Natural killer cell (primary cell): ENCODE measurements at regions not wholly inside any gene's neighbourhood (a gene's known extent, or its start where the extent isn't known, plus 50 kb on each side); places are given as distances from the start of the nearest gene placed in this dataset.

Experiments
- ATAC-seq, 3 donors: fragments of 150-1000 bp in 2 of 3; fragments of 200-7000 bp in 1 of 3; cut with Tn5 transposase; 1 replicate in 1 of 3; 2 replicates in 2 of 3; pipeline ENCODE4 v1.10.0; 2021; ENCODE audit warnings: mild to moderate bottlenecking in 2 of 3, moderate library complexity in 2 of 3
- DNase-seq, 2 donors: peaks; one replicate each; pipeline versions ENCODE4 v3.0.0 to v3.0.0-alpha.2; 2013 to 2021; ENCODE audit warnings: mixed read lengths in 1 of 2
- H3K27ac ChIP-seq: one replicate; pipeline ENCODE4 v1.5.1; 2013; ENCODE audit warnings: mild to moderate bottlenecking, low read length
- H3K27me3 ChIP-seq: one replicate; pipeline ENCODE4 v1.6.1; 2013; ENCODE audit warnings: low read length; ENCODE audit not compliant: control insufficient read depth, insufficient read depth
- H3K36me3 ChIP-seq: one replicate; pipeline ENCODE4 v1.6.1; 2013; ENCODE audit warnings: low read length; ENCODE audit not compliant: control insufficient read depth, insufficient read depth
- H3K4me1 ChIP-seq: one replicate; pipeline ENCODE4 v1.6.1; 2013; ENCODE audit warnings: low read length; ENCODE audit not compliant: control insufficient read depth, insufficient read depth
- H3K4me3 ChIP-seq: one replicate; pipeline ENCODE4 v1.5.1; 2013; ENCODE audit warnings: low read length
- H3K9me3 ChIP-seq: one replicate; pipeline ENCODE4 v1.6.1; 2013; ENCODE audit warnings: low read length; ENCODE audit not compliant: control insufficient read depth, insufficient read depth
- H3K27ac Mint-ChIP-seq, 2 donors: one replicate each; pipeline ENCODE4 v1.8.0; 2022; ENCODE audit warnings: mild to moderate bottlenecking in 2 of 2, mixed read lengths in 2 of 2, moderate library complexity in 1 of 2
- H3K27me3 Mint-ChIP-seq, 2 donors: one replicate each; pipeline ENCODE4 v1.8.0; 2022; ENCODE audit warnings: low read depth in 2 of 2, mixed read lengths in 2 of 2
- H3K36me3 Mint-ChIP-seq: one replicate; pipeline ENCODE4 v1.8.0; 2022; ENCODE audit warnings: mixed read lengths
- H3K4me1 Mint-ChIP-seq, 2 donors: one replicate each; pipeline ENCODE4 v1.8.0; 2022; ENCODE audit warnings: mixed read lengths in 2 of 2
- H3K4me3 Mint-ChIP-seq: one replicate; pipeline ENCODE4 v1.8.0; 2022; ENCODE audit warnings: mild to moderate bottlenecking, moderate library complexity, mixed read lengths
- H3K9me3 Mint-ChIP-seq, 2 donors: one replicate each; pipeline ENCODE4 v1.8.0; 2022; ENCODE audit warnings: mixed read lengths in 2 of 2
- WGBS: methylation state at CpG from one replicate; pipeline ENCODE4 v1.1.7; 2013; ENCODE audit warnings: missing lambda C conversion rate; ENCODE audit not compliant: insufficient coverage; 5-methylcytosine and 5-hydroxymethylcytosine counted together
- intact Hi-C: fragments of 100-400 bp; cut with micrococcal nuclease; formaldehyde crosslinking; loops from one replicate; pipeline ENCODE4 v1.14.2; 2022
- TF ChIP-seq, protein P1 (sequence below): fragments of 200-600 bp; IDR thresholded peaks from one replicate; pipeline ENCODE4 v1.8.0; 2022; ENCODE audit warnings: antibody characterized with exemption

GRCh38 chr15:96162322-96162721 is 168.2 kb upstream of the NR2F2 start:
- H3K27me3 ChIP-seq, result no peaks in the 10 kb centered on the region
- H3K9me3 ChIP-seq, result no peaks in the 10 kb centered on the region
- TF ChIP-seq, protein P1, sequence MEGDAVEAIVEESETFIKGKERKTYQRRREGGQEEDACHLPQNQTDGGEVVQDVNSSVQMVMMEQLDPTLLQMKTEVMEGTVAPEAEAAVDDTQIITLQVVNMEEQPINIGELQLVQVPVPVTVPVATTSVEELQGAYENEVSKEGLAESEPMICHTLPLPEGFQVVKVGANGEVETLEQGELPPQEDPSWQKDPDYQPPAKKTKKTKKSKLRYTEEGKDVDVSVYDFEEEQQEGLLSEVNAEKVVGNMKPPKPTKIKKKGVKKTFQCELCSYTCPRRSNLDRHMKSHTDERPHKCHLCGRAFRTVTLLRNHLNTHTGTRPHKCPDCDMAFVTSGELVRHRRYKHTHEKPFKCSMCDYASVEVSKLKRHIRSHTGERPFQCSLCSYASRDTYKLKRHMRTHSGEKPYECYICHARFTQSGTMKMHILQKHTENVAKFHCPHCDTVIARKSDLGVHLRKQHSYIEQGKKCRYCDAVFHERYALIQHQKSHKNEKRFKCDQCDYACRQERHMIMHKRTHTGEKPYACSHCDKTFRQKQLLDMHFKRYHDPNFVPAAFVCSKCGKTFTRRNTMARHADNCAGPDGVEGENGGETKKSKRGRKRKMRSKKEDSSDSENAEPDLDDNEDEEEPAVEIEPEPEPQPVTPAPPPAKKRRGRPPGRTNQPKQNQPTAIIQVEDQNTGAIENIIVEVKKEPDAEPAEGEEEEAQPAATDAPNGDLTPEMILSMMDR, result no peak
- H3K27ac Mint-ChIP-seq, result no peak overlapping the region
- intact Hi-C loops, result no loop called here
- DNase-seq (no peak), ATAC-seq (no peak)
- H3K9me3 Mint-ChIP-seq, result no peaks in the 10 kb centered on the region
- 79% methylated on average over 2 of the region's 2 CpGs for WGBS
- no peaks in the 10 kb centered on the region for H3K36me3 Mint-ChIP-seq
- H3K27me3 Mint-ChIP-seq, result peaks cover 48 to 90% of the 10 kb centered on the region in 2 donors
- no peaks in the 10 kb centered on the region for H3K4me1 Mint-ChIP-seq
- no peak overlapping the region for H3K27ac ChIP-seq
- no peak overlapping the region for H3K4me3 ChIP-seq
- no peaks in the 10 kb centered on the region for H3K4me1 ChIP-seq
- H3K36me3 ChIP-seq, result no peaks in the 10 kb centered on the region
- no peak overlapping the region for H3K4me3 Mint-ChIP-seq

- 50% methylated on average over 4 of the region's 4 CpGs for WGBS
- Histone ChIP-seq H3K27me3 (no peaks in the 10 kb centered on the region), H3K27ac (no peak overlapping the region), H3K9me3 (no peaks in the 10 kb centered on the region), H3K4me3 (no peak overlapping the region), H3K36me3 (no peaks in the 10 kb centered on the region), H3K4me1 (no peaks in the 10 kb centered on the region)
- intact Hi-C loops, result no loop called here
- H3K9me3 Mint-ChIP-seq, result no peaks in the 10 kb centered on the region
- TF ChIP-seq, protein P1, result no peak
- H3K4me3 Mint-ChIP-seq, result no peak overlapping the region
- peaks cover 49 to 93% of the 10 kb centered on the region in 2 donors for H3K27me3 Mint-ChIP-seq
- ATAC-seq (no peak), DNase-seq (no peak)
- no peaks in the 10 kb centered on the region for H3K36me3 Mint-ChIP-seq
- H3K4me1 Mint-ChIP-seq, result no peaks in the 10 kb centered on the region
- no peak overlapping the region for H3K27ac Mint-ChIP-seq
Measured at GRCh38 chr15:96165081-96165480, 165.4 kb upstream of the NR2F2 start.

DNA sequence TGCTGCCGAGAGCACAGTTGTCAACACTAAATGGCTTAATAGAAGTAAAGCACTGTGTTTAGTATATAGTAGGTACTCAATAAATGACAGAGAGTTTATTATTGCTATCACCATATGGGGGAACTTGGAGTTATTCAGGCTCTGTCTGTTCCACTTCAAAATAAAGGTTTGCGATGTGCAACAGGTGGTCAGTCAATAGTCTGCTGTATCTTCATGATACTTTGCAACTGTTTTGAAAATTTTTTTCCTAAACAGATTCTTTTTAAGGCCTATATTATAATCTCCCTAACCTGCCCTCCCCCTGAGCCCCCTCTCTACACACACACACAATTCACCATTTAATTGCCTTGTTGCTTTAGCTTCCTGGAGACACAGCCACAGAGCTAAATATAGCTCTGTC is 164.7 kb upstream of the NR2F2 start:
- Mint-ChIP-seq H3K27ac (no peak overlapping the region), H3K4me3 (no peak overlapping the region), H3K27me3 (peaks cover 45 to 86% of the 10 kb centered on the region in 2 donors), H3K9me3 (no peaks in the 10 kb centered on the region), H3K36me3 (no peaks in the 10 kb centered on the region), H3K4me1 (no peaks in the 10 kb centered on the region)
- TF ChIP-seq, protein P1, result no peak
- WGBS, result 85% methylated on average over 2 of the region's 2 CpGs
- ATAC-seq, result no peak
- H3K4me1 ChIP-seq, result no peaks in the 10 kb centered on the region
- no peaks in the 10 kb centered on the region for H3K36me3 ChIP-seq
- no peak overlapping the region for H3K27ac ChIP-seq
- H3K9me3 ChIP-seq, result no peaks in the 10 kb centered on the region
- H3K4me3 ChIP-seq, result no peak overlapping the region
- intact Hi-C loops, result no loop called here
- no peak for DNase-seq
- H3K27me3 ChIP-seq, result peaks cover under 1% of the 10 kb centered on the region
